ENCODE measurements at regions not wholly inside any gene's neighbourhood (a gene's known extent, or its start where the extent isn't known, plus 50 kb on each side); places are given as distances from the start of the nearest gene placed in this dataset.

DNA sequence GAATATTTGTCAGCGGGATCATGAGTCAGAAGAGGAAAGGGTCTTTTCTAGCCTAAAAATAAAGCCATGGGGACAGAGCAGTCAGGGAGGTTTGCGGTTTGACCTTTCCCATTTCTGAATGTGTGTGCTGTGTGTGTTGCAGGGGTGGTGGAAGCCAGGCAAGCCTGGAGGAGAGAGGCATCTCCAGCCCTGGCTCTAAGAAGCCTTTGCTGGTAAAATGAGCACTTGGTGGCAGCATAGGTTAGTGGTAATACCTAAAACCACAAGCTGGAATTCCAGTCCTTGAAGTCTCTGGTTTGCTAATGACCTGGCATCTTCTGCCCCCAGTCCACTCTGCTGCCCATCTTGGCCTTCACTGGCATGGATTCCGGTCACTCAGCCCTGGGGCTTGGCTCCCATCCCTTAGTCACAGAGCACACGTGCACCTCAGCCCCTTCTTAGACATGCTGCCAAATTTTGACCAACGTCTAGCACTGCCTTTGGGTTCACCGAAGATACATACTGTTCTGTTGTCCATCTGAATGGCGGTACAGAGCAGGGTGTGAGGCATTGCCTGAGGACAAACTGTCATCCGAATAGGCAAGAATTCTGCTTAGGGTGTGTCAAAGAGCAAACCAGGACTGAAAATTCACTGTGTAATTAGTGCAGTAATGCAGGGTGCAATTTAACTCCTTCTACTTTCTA lies 52.7 kb downstream of the KCNA5 start:
- ATAC-seq (ENCODE audit: low read depth in 2 of 2) (no peak), DNase-seq (no peak)
- Histone ChIP-seq H3K27ac (ENCODE audit: insufficient read depth, low read length, poor library complexity, severe bottlenecking) (no peak overlapping the region), H3K4me3 (ENCODE audit: low read depth, low read length) (no peak overlapping the region), H3K27me3 (ENCODE audit: control insufficient read depth, insufficient read depth, low read length) (peaks cover 4% of the 10 kb centered on the region), H3K9me3 (ENCODE audit: control insufficient read depth in 2 of 2, low read length in 2 of 2) (no peaks in the 10 kb centered on the region), H3K4me1 (ENCODE audit: control insufficient read depth, insufficient read depth, low read length, poor library complexity, severe bottlenecking) (no peaks in the 10 kb centered on the region), H3K36me3 (ENCODE audit: control insufficient read depth, insufficient read depth, low read length) (no peaks in the 10 kb centered on the region)
- Mint-ChIP-seq H3K27ac (no peak overlapping the region), H3K9me3 (no peaks in the 10 kb centered on the region), H3K4me1 (no peaks in the 10 kb centered on the region), H3K27me3 (peaks cover 14% of the 10 kb centered on the region), H3K36me3 (no peaks in the 10 kb centered on the region), H3K4me3 (no peak overlapping the region)

- H3K27me3 Mint-ChIP-seq = peaks cover 14% of the 10 kb centered on the region
- Histone ChIP-seq H3K9me3 (ENCODE audit: control insufficient read depth in 2 of 2, low read length in 2 of 2) (no peaks in the 10 kb centered on the region), H3K4me1 (ENCODE audit: control insufficient read depth, insufficient read depth, low read length, poor library complexity, severe bottlenecking) (no peaks in the 10 kb centered on the region), H3K4me3 (ENCODE audit: low read depth, low read length) (no peak overlapping the region), H3K36me3 (ENCODE audit: control insufficient read depth, insufficient read depth, low read length) (no peaks in the 10 kb centered on the region), H3K27ac (ENCODE audit: insufficient read depth, low read length, poor library complexity, severe bottlenecking) (no peak overlapping the region), H3K27me3 (ENCODE audit: control insufficient read depth, insufficient read depth, low read length) (peaks cover 8% of the 10 kb centered on the region)
- ATAC-seq (ENCODE audit: low read depth in 2 of 2) (no peak), DNase-seq (no peak)
- H3K4me3 Mint-ChIP-seq = no peak overlapping the region
- no peaks in the 10 kb centered on the region for H3K9me3 Mint-ChIP-seq
- no peak overlapping the region for H3K27ac Mint-ChIP-seq
- H3K36me3 Mint-ChIP-seq = no peaks in the 10 kb centered on the region
- no peaks in the 10 kb centered on the region for H3K4me1 Mint-ChIP-seq
Measured at GRCh38 chr12:5097786-5098185, 54.1 kb downstream of the KCNA5 start.

DNA sequence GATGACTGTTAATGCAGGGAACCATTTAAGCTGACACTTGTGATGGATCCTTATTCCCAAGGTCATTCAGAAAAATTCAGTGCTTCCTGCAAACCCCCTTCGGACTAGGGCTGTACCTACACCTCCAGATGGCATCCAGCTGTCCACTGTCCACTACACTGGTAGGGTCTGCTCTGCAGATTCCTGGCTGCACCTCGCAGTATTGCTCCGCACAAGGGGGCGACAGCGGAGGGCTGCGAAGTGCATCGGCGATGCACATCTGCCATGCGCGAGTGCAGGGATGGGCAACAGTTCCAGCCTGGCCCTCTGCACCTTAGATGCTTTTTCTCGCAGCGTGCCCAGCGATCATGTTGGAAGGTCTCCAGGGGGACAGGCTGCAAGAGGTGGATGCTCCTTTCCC lies 55.5 kb downstream of the KCNA5 start:
- Histone ChIP-seq H3K36me3 (ENCODE audit: control insufficient read depth, insufficient read depth, low read length) (no peaks in the 10 kb centered on the region), H3K27ac (ENCODE audit: insufficient read depth, low read length, poor library complexity, severe bottlenecking) (no peak overlapping the region), H3K9me3 (ENCODE audit: control insufficient read depth in 2 of 2, low read length in 2 of 2) (no peaks in the 10 kb centered on the region), H3K4me1 (ENCODE audit: control insufficient read depth, insufficient read depth, low read length, poor library complexity, severe bottlenecking) (no peaks in the 10 kb centered on the region), H3K27me3 (ENCODE audit: control insufficient read depth, insufficient read depth, low read length) (peaks cover 10% of the 10 kb centered on the region), H3K4me3 (ENCODE audit: low read depth, low read length) (no peak overlapping the region)
- Mint-ChIP-seq H3K4me1 (no peaks in the 10 kb centered on the region), H3K27me3 (peaks cover 15% of the 10 kb centered on the region), H3K4me3 (no peak overlapping the region), H3K36me3 (no peaks in the 10 kb centered on the region), H3K9me3 (no peaks in the 10 kb centered on the region), H3K27ac (no peak overlapping the region)
- no peak for ATAC-seq (ENCODE audit: low read depth in 2 of 2)
- DNase-seq = no peak

DNA sequence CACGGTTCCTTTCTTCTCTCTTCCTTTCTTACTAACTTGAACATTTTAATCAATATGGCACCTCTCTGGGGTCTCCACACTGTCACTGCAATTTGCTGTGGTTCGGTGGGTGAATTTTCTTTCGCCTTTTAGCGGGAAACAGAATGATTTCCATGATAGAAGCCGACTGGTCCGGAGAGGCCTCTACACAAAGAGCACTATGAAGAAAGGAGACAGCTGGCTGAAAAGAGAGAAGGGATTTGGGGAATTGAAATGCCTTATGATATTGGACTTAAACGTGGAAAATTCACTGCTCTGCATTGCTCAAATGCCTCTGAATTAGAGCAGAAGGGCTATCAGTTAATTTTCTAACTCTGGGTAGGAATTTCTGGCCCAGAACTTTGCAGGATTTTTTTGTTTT lies 55.9 kb downstream of the KCNA5 start:
- no peak for ATAC-seq (ENCODE audit: low read depth in 2 of 2)

DNA sequence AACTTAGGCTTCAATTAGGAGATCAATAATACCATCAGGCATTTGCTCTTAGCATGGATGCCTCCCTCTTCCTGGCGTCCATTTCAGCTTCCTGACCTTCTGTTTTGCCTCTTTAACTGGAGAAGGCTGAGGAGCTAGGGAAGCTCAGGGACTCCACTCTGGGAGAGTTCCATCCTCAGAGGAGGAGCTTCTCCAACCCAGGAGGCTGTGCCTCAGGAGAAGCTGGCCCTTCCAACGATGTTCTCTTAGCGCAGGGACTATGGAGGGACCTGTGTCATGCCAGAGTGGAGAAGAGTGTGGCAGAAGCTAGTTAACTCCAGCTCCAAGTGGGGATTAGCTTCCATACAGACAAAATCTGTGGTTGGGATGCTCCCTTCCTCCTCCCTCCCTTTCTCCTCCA lies 58.0 kb downstream of the KCNA5 start:
- no peak overlapping the region for H3K27ac ChIP-seq (ENCODE audit: insufficient read depth, low read length, poor library complexity, severe bottlenecking)
- no peak overlapping the region for H3K4me3 ChIP-seq (ENCODE audit: low read depth, low read length)
- DNase-seq (no peak), ATAC-seq (ENCODE audit: low read depth in 2 of 2) (no peak)
- Mint-ChIP-seq H3K4me3 (no peak overlapping the region), H3K27me3 (peaks cover 21% of the 10 kb centered on the region), H3K4me1 (no peaks in the 10 kb centered on the region), H3K9me3 (peaks cover 0 to 5% (median 0%) of the 10 kb centered on the region in 7 donors), H3K27ac (no peak overlapping the region), H3K36me3 (no peaks in the 10 kb centered on the region)
- no peaks in the 10 kb centered on the region for H3K4me1 ChIP-seq (ENCODE audit: control insufficient read depth, insufficient read depth, low read length, poor library complexity, severe bottlenecking)
- peaks cover 10% of the 10 kb centered on the region for H3K27me3 ChIP-seq (ENCODE audit: control insufficient read depth, insufficient read depth, low read length)
- H3K9me3 ChIP-seq (ENCODE audit: control insufficient read depth in 2 of 2, low read length in 2 of 2) = no peaks in the 10 kb centered on the region
- no peaks in the 10 kb centered on the region for H3K36me3 ChIP-seq (ENCODE audit: control insufficient read depth, insufficient read depth, low read length)

More for the DNA sequence above, 55.9 kb downstream of the KCNA5 start:
- no peaks in the 10 kb centered on the region for H3K9me3 ChIP-seq (ENCODE audit: control insufficient read depth in 2 of 2, low read length in 2 of 2)
- H3K4me3 Mint-ChIP-seq = no peak overlapping the region
- H3K9me3 Mint-ChIP-seq = no peaks in the 10 kb centered on the region
- H3K27ac ChIP-seq (ENCODE audit: insufficient read depth, low read length, poor library complexity, severe bottlenecking) = no peak overlapping the region
- no peak overlapping the region for H3K27ac Mint-ChIP-seq
- H3K4me1 Mint-ChIP-seq = no peaks in the 10 kb centered on the region
- no peaks in the 10 kb centered on the region for H3K36me3 Mint-ChIP-seq
- H3K27me3 Mint-ChIP-seq = peaks cover 19% of the 10 kb centered on the region
- DNase-seq = no peak
- no peaks in the 10 kb centered on the region for H3K4me1 ChIP-seq (ENCODE audit: control insufficient read depth, insufficient read depth, low read length, poor library complexity, severe bottlenecking)
- no peaks in the 10 kb centered on the region for H3K36me3 ChIP-seq (ENCODE audit: control insufficient read depth, insufficient read depth, low read length)
- H3K27me3 ChIP-seq (ENCODE audit: control insufficient read depth, insufficient read depth, low read length) = peaks cover 10% of the 10 kb centered on the region
- no peak overlapping the region for H3K4me3 ChIP-seq (ENCODE audit: low read depth, low read length)

GRCh38 chr12:5102261-5102789 lies 58.6 kb downstream of the KCNA5 start:
- DNase-seq (no peak), ATAC-seq (ENCODE audit: low read depth in 2 of 2) (no peak)
- Mint-ChIP-seq H3K9me3 (peaks cover 0 to 5% (median 0%) of the 10 kb centered on the region in 7 donors), H3K4me3 (no peak overlapping the region), H3K4me1 (no peaks in the 10 kb centered on the region), H3K27me3 (peaks cover 24% of the 10 kb centered on the region), H3K36me3 (no peaks in the 10 kb centered on the region), H3K27ac (no peak overlapping the region)
- Histone ChIP-seq H3K9me3 (ENCODE audit: control insufficient read depth in 2 of 2, low read length in 2 of 2) (no peaks in the 10 kb centered on the region), H3K27me3 (ENCODE audit: control insufficient read depth, insufficient read depth, low read length) (peaks cover 10% of the 10 kb centered on the region), H3K36me3 (ENCODE audit: control insufficient read depth, insufficient read depth, low read length) (no peaks in the 10 kb centered on the region), H3K4me1 (ENCODE audit: control insufficient read depth, insufficient read depth, low read length, poor library complexity, severe bottlenecking) (no peaks in the 10 kb centered on the region), H3K27ac (ENCODE audit: insufficient read depth, low read length, poor library complexity, severe bottlenecking) (no peak overlapping the region), H3K4me3 (ENCODE audit: low read depth, low read length) (no peak overlapping the region)

GRCh38 chr12:5102806-5103205 lies 59.1 kb downstream of the KCNA5 start:
- Histone ChIP-seq H3K4me1 (ENCODE audit: control insufficient read depth, insufficient read depth, low read length, poor library complexity, severe bottlenecking) (no peaks in the 10 kb centered on the region), H3K9me3 (ENCODE audit: control insufficient read depth in 2 of 2, low read length in 2 of 2) (no peaks in the 10 kb centered on the region), H3K27me3 (ENCODE audit: control insufficient read depth, insufficient read depth, low read length) (peaks cover 10% of the 10 kb centered on the region), H3K4me3 (ENCODE audit: low read depth, low read length) (no peak overlapping the region), H3K36me3 (ENCODE audit: control insufficient read depth, insufficient read depth, low read length) (no peaks in the 10 kb centered on the region), H3K27ac (ENCODE audit: insufficient read depth, low read length, poor library complexity, severe bottlenecking) (no peak overlapping the region)
- Mint-ChIP-seq H3K4me3 (no peak overlapping the region), H3K36me3 (no peaks in the 10 kb centered on the region), H3K4me1 (no peaks in the 10 kb centered on the region), H3K27me3 (peaks cover 25% of the 10 kb centered on the region), H3K9me3 (peaks cover 0 to 5% (median 0%) of the 10 kb centered on the region in 7 donors), H3K27ac (no peak overlapping the region)
- ATAC-seq (ENCODE audit: low read depth in 2 of 2) (no peak), DNase-seq (no peak)

DNA sequence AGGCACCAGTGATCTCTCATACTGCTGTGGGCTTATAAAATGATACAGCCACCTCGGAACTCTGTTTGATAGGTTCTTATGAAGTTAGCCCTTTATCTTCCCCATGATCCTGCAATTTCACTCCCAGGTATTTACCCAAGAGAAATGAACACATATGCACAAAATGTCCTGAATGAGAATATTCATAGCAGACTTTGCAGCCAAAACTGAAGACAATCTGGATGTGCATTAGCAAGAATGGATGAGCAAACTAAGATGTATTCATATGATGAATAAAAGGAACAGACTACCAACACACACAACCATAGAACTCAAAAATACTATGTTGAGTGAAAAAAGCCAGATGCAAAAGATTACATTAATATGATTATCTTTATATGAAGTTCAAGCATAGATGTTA lies 66.7 kb downstream of the KCNA5 start:
- Mint-ChIP-seq H3K36me3 (no peaks in the 10 kb centered on the region), H3K27ac (no peak overlapping the region), H3K4me1 (peaks cover 0 to 5% (median 0%) of the 10 kb centered on the region in 4 donors), H3K9me3 (peaks cover 0 to 9% (median 2%) of the 10 kb centered on the region in 7 donors), H3K4me3 (no peak overlapping the region), H3K27me3 (peaks cover 10% of the 10 kb centered on the region)
- no peak overlapping the region for H3K4me3 ChIP-seq (ENCODE audit: low read depth, low read length)
- H3K27ac ChIP-seq (ENCODE audit: insufficient read depth, low read length, poor library complexity, severe bottlenecking) = no peak overlapping the region
- no peak for DNase-seq
- H3K4me1 ChIP-seq (ENCODE audit: control insufficient read depth, insufficient read depth, low read length, poor library complexity, severe bottlenecking) = no peaks in the 10 kb centered on the region
- H3K36me3 ChIP-seq (ENCODE audit: control insufficient read depth, insufficient read depth, low read length) = no peaks in the 10 kb centered on the region
- H3K9me3 ChIP-seq (ENCODE audit: control insufficient read depth in 2 of 2, low read length in 2 of 2) = no peaks in the 10 kb centered on the region
- no peak for ATAC-seq (ENCODE audit: low read depth in 2 of 2)
- H3K27me3 ChIP-seq (ENCODE audit: control insufficient read depth, insufficient read depth, low read length) = no peaks in the 10 kb centered on the region
